H1 (cell line): ENCODE measurements at regions not wholly inside any gene's neighbourhood (a gene's known extent, or its start where the extent isn't known, plus 50 kb on each side); places are given as distances from the start of the nearest gene placed in this dataset.

Source experiments
- CTCF ChIA-PET: fragments of 300-600 bp; sonication (Branson Sonifier 250); formaldehyde crosslinking; loops from one replicate; lab custom pipeline; 2021; ENCODE audit not compliant: partially characterized antibody; lab: Charles Lee
- POLR2A ChIA-PET: fragments of 300-600 bp; sonication (Branson Sonifier 250); formaldehyde crosslinking; loops from one replicate; lab custom pipeline; 2021; ENCODE audit warnings: inconsistent platforms; ENCODE audit not compliant: partially characterized antibody; lab: Charles Lee
- DNase-seq, 2 experiments: peaks; one replicate each; pipeline versions ENCODE4 v3.0.0 to v3.0.0-alpha.2; 2010 to 2022; ENCODE audit warnings: low spot score in 2 of 2, low read depth in 1 of 2, mixed read lengths in 1 of 2
- FAIRE-seq: peaks from 2 replicates; lab custom pipeline; 2011; peaks lifted over from hg19 to GRCh38; lab: Jason Lieb, UNC
- H2AFZ ChIP-seq: 2 replicates; pipeline ENCODE4 v1.8.1; 2012; ENCODE audit warnings: low read length, inconsistent platforms
- H2AK5ac ChIP-seq: 2 replicates; pipeline ENCODE4 v1.6.1; 2013; ENCODE audit warnings: low read depth, low read length
- H2BK120ac ChIP-seq: replicated peaks from 2 replicates; pipeline ENCODE3; 2013; ENCODE audit warnings: low read depth, low read length, inconsistent platforms
- H2BK12ac ChIP-seq: 2 replicates; pipeline ENCODE4 v1.6.1; 2013; ENCODE audit warnings: low read depth, low read length
- H2BK15ac ChIP-seq: 2 replicates; pipeline ENCODE4 v1.6.1; 2013; ENCODE audit warnings: low read length
- H2BK20ac ChIP-seq: 2 replicates; pipeline ENCODE4 v1.6.1; 2013; ENCODE audit warnings: low read length
- H2BK5ac ChIP-seq: 2 replicates; pipeline ENCODE4 v1.6.1; 2013; ENCODE audit warnings: low read depth, low read length
- H3K14ac ChIP-seq: 2 replicates; pipeline ENCODE4 v1.6.1; 2013; ENCODE audit warnings: inconsistent platforms; ENCODE audit not compliant: insufficient read length
- H3K18ac ChIP-seq: 2 replicates; pipeline ENCODE4 v1.6.1; 2013; ENCODE audit warnings: low read length; ENCODE audit errors: extremely low read depth
- H3K23ac ChIP-seq: 2 replicates; pipeline ENCODE4 v1.6.1; 2013; ENCODE audit warnings: inconsistent platforms; ENCODE audit not compliant: insufficient read length
- H3K23me2 ChIP-seq: 2 replicates; pipeline ENCODE4 v1.6.1; 2013; ENCODE audit warnings: low read depth, low read length
- H3K27ac ChIP-seq: 2 replicates; pipeline ENCODE4 v1.6.1; 2011; ENCODE audit warnings: low read depth, low read length, inconsistent platforms
- H3K27me3 ChIP-seq, 4 experiments: replicated peaks in 1 of 4; 1 replicate in 1 of 4; 2 replicates in 3 of 4; pipeline versions ENCODE4 v1.6.1 to v1.8.1; 2011 to 2013; ENCODE audit warnings: low read length in 3 of 4, mild to moderate bottlenecking in 3 of 4, inconsistent platforms in 2 of 4, mixed read lengths in 2 of 4, moderate library complexity in 1 of 4; ENCODE audit not compliant: control insufficient read depth in 3 of 4, insufficient read depth in 3 of 4; ENCODE audit errors: extremely low read depth in 1 of 4
- H3K36me3 ChIP-seq, 4 experiments: 2 replicates each; pipeline versions ENCODE4 v1.6.1 to v1.8.1; 2011 to 2013; ENCODE audit warnings: mild to moderate bottlenecking in 4 of 4, low read length in 3 of 4, moderate library complexity in 2 of 4, control low read depth in 1 of 4, inconsistent platforms in 1 of 4; ENCODE audit not compliant: insufficient read depth in 4 of 4, control insufficient read depth in 2 of 4
- H3K4ac ChIP-seq: replicated peaks from 2 replicates; pipeline ENCODE3; 2013; ENCODE audit warnings: low read length, low read depth, mixed read lengths, inconsistent platforms; ENCODE audit not compliant: insufficient read length
- H3K4me1 ChIP-seq, 4 experiments: replicated peaks in 1 of 4; 1 replicate in 1 of 4; 2 replicates in 3 of 4; pipeline versions ENCODE4 v1.6.1 to v1.8.1; 2011 to 2013; ENCODE audit warnings: low read length in 3 of 4, inconsistent platforms in 2 of 4, mixed read lengths in 1 of 4; ENCODE audit not compliant: insufficient read depth in 4 of 4, control insufficient read depth in 3 of 4
- H3K4me2 ChIP-seq, 2 experiments: 2 replicates each; pipeline versions ENCODE4 v1.6.1 to v1.8.1; 2011 to 2013; ENCODE audit warnings: low read depth in 2 of 2, low read length in 2 of 2, control low read depth in 1 of 2, inconsistent platforms in 1 of 2, mild to moderate bottlenecking in 1 of 2; ENCODE audit not compliant: insufficient read depth in 1 of 2
- H3K4me3 ChIP-seq, 4 experiments: fragments of 200-600, 300-600 bp in 1 of 4; sonication (generic), shearing (Covaris generic), sonication (Bioruptor Twin) in 1 of 4; 2 replicates each; pipeline versions ENCODE4 v1.5.1 to v1.8.1; 2011 to 2016; ENCODE audit warnings: low read length in 4 of 4, low read depth in 3 of 4, control low read depth in 2 of 4, inconsistent platforms in 2 of 4, mild to moderate bottlenecking in 2 of 4, mixed read lengths in 1 of 4, moderate library complexity in 1 of 4; ENCODE audit not compliant: insufficient read depth in 2 of 4; ENCODE audit errors: extremely low read depth in 1 of 4
- H3K56ac ChIP-seq: replicated peaks from 2 replicates; pipeline ENCODE3; 2013; ENCODE audit warnings: low read depth, mild to moderate bottlenecking, mixed read lengths, low read length, inconsistent platforms; ENCODE audit not compliant: insufficient read length
- H3K79me1 ChIP-seq: 2 replicates; pipeline ENCODE4 v1.6.1; 2013; ENCODE audit warnings: low read depth, low read length, control low read depth
- H3K79me2 ChIP-seq, 2 experiments: 2 replicates each; pipeline versions ENCODE4 v1.6.1 to v1.8.1; 2012 to 2013; ENCODE audit warnings: low read length in 2 of 2, mild to moderate bottlenecking in 2 of 2, inconsistent platforms in 1 of 2; ENCODE audit not compliant: insufficient read depth in 2 of 2, control insufficient read depth in 1 of 2
- H3K9ac ChIP-seq, 4 experiments: replicated peaks in 1 of 4; 1 replicate in 1 of 4; 2 replicates in 3 of 4; pipeline versions ENCODE4 v1.6.1 to v1.8.1; 2011 to 2013; ENCODE audit warnings: low read depth in 3 of 4, low read length in 3 of 4, control low read depth in 2 of 4, mild to moderate bottlenecking in 2 of 4, moderate library complexity in 2 of 4, inconsistent platforms in 1 of 4; ENCODE audit errors: extremely low read depth in 1 of 4
- H3K9me3 ChIP-seq, 2 experiments: 2 replicates each; pipeline versions ENCODE4 v1.6.1 to v1.8.1; 2012 to 2013; ENCODE audit warnings: mild to moderate bottlenecking in 2 of 2, moderate library complexity in 2 of 2, control low read depth in 1 of 2, inconsistent platforms in 1 of 2, low read depth in 1 of 2, low read length in 1 of 2, mixed read lengths in 1 of 2; ENCODE audit not compliant: insufficient read depth in 2 of 2
- H4K20me1 ChIP-seq, 2 experiments: replicated peaks in 1 of 2; 2 replicates each; pipeline versions ENCODE3 to v1.8.1; 2011 to 2013; ENCODE audit warnings: inconsistent platforms in 2 of 2, low read length in 2 of 2, mild to moderate bottlenecking in 1 of 2; ENCODE audit not compliant: insufficient read depth in 2 of 2, control insufficient read depth in 1 of 2
- H4K5ac ChIP-seq: 2 replicates; pipeline ENCODE4 v1.6.1; 2013; ENCODE audit warnings: low read length, low read depth, mixed read lengths, inconsistent platforms; ENCODE audit not compliant: insufficient read length
- H4K8ac ChIP-seq: 2 replicates; pipeline ENCODE4 v1.8.0; 2013; ENCODE audit warnings: mild to moderate bottlenecking, moderate library complexity, low read length, inconsistent platforms; ENCODE audit not compliant: insufficient read depth; ENCODE audit errors: extremely low read depth
- H4K91ac ChIP-seq: replicated peaks from 2 replicates; pipeline ENCODE3; 2013; ENCODE audit warnings: low read length, mixed read lengths, inconsistent platforms; ENCODE audit not compliant: insufficient read length
- WGBS, 2 experiments: shearing (Covaris generic) in 1 of 2; methylation state at CpG; one replicate each; pipeline versions ENCODE4 v1.1.6 to v1.1.7; 2013 to 2015; ENCODE audit warnings: low lambda C conversion rate in 2 of 2, mixed read lengths in 2 of 2, inconsistent platforms in 1 of 2, low coverage in 1 of 2, missing lambda C conversion rate in 1 of 2; ENCODE audit not compliant: insufficient replicate concordance in 2 of 2, insufficient coverage in 1 of 2, insufficient read length in 1 of 2; ENCODE audit errors: extremely low coverage in 1 of 2, missing lambda C conversion rate in 1 of 2; 5-methylcytosine and 5-hydroxymethylcytosine counted together
- TF ChIP-seq, protein P1 (sequence below): IDR thresholded peaks from 2 replicates; pipeline ENCODE4 v1.6.1; 2012; ENCODE audit warnings: inconsistent platforms

GRCh38 chr12:66799551-66799950 lies 120.7 kb upstream of the GRIP1 start:
- ChIA-PET POLR2A (interaction anchor here (0.8 kb wide), 1 partner anchor 13 kb away, joined by 4 read pairs; no protein-coding TSS in a partner anchor), CTCF (interaction anchor here (1.0 kb wide), 1 partner anchor 62 kb away, joined by 3 read pairs; no protein-coding TSS in a partner anchor)
- H2BK15ac ChIP-seq: no peak overlapping the region
- peaks cover 0 to 15% (median 3%) of the 10 kb centered on the region in 4 experiments for H3K4me1 ChIP-seq
- no peaks in the 10 kb centered on the region for H3K9me3 ChIP-seq
- H3K56ac ChIP-seq: no peak overlapping the region
- H3K79me1 ChIP-seq: no peaks in the 10 kb centered on the region
- no peak overlapping the region for H4K8ac ChIP-seq
- H2AFZ ChIP-seq: no peak overlapping the region
- no peak overlapping the region for H2BK20ac ChIP-seq
- no peak overlapping the region for H2BK12ac ChIP-seq
- H2BK5ac ChIP-seq: no peak overlapping the region
- H3K36me3 ChIP-seq: no peaks in the 10 kb centered on the region
- no peak overlapping the region for H3K18ac ChIP-seq
- DNase-seq: no peak
- peaks cover 0 to 2% of the 10 kb centered on the region in 2 experiments for H4K20me1 ChIP-seq
- no peak for FAIRE-seq
- no peaks in the 10 kb centered on the region for H3K23me2 ChIP-seq
- no peak overlapping the region for H3K4ac ChIP-seq
- H3K23ac ChIP-seq: no peak overlapping the region
- H4K91ac ChIP-seq: no peak overlapping the region
- H3K79me2 ChIP-seq: no peaks in the 10 kb centered on the region
- no peak overlapping the region for H2BK120ac ChIP-seq
- H3K9ac ChIP-seq: no peak overlapping the region
- no peak overlapping the region for H3K4me3 ChIP-seq
- H3K4me2 ChIP-seq: no peak overlapping the region
- H3K27me3 ChIP-seq: no peaks in the 10 kb centered on the region
- H3K14ac ChIP-seq: no peak overlapping the region
- WGBS, 2 experiments: 60% methylated on average over 2 of the region's 2 CpGs; no CpG with 5 or more reads in 1 of the 2 experiments
- H4K5ac ChIP-seq: no peak overlapping the region
- no peak overlapping the region for H2AK5ac ChIP-seq
- H3K27ac ChIP-seq: no peak overlapping the region
- TF ChIP-seq, protein P1, sequence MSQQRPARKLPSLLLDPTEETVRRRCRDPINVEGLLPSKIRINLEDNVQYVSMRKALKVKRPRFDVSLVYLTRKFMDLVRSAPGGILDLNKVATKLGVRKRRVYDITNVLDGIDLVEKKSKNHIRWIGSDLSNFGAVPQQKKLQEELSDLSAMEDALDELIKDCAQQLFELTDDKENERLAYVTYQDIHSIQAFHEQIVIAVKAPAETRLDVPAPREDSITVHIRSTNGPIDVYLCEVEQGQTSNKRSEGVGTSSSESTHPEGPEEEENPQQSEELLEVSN: no peak
